ENCODE measurements at regions not wholly inside any gene's neighbourhood (a gene's known extent, or its start where the extent isn't known, plus 50 kb on each side); places are given as distances from the start of the nearest gene placed in this dataset.
A peak's percentile ranks its signal among the peaks of the same experiment; 100 is the strongest.

DNA sequence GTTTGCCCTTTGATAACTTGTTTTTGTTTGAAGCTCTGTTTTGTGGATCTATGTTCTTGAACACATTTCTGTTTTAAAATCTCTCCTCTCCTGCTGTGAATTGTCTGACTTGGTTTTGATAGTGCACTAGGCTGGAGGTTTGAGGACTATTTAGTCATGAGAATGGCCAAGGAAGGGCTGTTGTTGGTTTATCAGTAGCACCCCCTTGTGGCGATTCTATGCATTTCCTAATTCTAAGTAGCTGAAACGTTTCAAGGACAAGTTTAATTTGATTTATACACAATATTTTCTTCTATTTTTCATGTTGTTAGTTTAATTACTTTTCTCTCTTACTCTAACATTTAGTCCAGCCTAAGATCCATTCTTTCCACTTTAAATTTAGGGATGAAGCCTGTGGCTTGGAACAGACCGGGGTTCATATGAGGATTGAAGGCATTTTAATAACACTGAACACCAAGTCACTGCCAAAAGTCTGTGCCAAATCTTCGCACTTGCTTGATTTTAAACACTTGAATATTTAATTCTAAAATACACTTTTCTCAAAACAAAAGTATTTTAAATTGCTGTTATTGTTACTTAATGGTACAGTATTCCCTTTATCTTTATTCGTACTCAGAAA lies 166.0 kb downstream of the SOCS6 start:
- TF ChIP-seq CTCF (IDR thresholded peaks at IDR 0.05): peak; percentile 79
- DNase-seq: no peak
- H3K4me1 ChIP-seq: no peaks in the 10 kb centered on the region
- no peak overlapping the region for H3K4me3 ChIP-seq
- peak; percentile 71 to 82 for ATAC-seq
- no peaks in the 10 kb centered on the region for H3K36me3 ChIP-seq
- H3K27ac ChIP-seq: no peak overlapping the region
- no peaks in the 10 kb centered on the region for H3K9me3 ChIP-seq
- intact Hi-C loops (cut with DNase I): no loop called here
- H3K27me3 ChIP-seq (ENCODE audit: low read depth): peaks cover 8% of the 10 kb centered on the region

DNA sequence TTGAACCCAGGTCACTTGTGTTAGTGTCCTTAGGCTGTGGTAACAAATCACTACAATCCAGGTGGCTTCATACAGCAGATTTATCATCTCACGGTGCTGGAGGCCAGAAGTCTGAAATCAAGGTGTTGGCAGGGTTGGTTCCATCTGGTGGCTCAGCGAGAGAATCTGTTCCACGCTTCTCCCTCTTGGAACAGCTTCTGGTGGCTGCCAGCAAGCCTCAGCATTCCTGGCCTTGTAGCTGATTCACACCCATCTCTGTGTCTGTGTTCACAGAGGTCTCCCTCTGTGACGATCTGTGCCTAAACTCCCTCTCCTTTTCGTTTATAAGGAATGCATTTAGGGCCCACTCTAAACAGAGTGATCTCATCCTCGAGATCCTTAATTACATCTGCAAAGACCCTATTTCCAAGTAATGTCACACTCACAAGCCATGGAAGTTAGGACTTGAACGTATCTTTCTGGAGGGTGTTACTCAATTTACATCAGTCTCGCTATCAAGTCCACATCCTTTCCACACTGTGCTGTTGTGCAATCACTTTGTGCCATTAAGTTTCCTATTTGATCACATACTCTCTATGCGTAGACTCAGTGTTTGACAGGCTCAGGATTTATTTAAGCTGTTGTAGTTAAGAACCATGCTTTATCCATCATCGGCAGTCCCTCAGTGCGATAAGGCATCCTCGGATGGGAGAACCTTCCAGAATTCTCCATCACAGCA lies 164.4 kb downstream of the SOCS6 start:
- Histone ChIP-seq H3K36me3 (no peaks in the 10 kb centered on the region), H3K4me1 (no peaks in the 10 kb centered on the region), H3K4me3 (no peak overlapping the region), H3K9me3 (no peaks in the 10 kb centered on the region), H3K27me3 (ENCODE audit: low read depth) (peaks cover 8% of the 10 kb centered on the region), H3K27ac (no peak overlapping the region)
- TF ChIP-seq CTCF (IDR thresholded peaks at IDR 0.05): no peak
- intact Hi-C loops (cut with DNase I): no loop called here
- ATAC-seq: no peak
- no peak for DNase-seq

GRCh38 chr18:70452501-70452900 lies 163.7 kb downstream of the SOCS6 start:
- peaks cover 8% of the 10 kb centered on the region for H3K27me3 ChIP-seq (ENCODE audit: low read depth)
- H3K4me1 ChIP-seq: no peaks in the 10 kb centered on the region
- no peak overlapping the region for H3K27ac ChIP-seq
- TF ChIP-seq CTCF (IDR thresholded peaks at IDR 0.05): no peak
- ATAC-seq (no peak), DNase-seq (no peak)
- no peak overlapping the region for H3K4me3 ChIP-seq
- no peaks in the 10 kb centered on the region for H3K36me3 ChIP-seq
- H3K9me3 ChIP-seq: no peaks in the 10 kb centered on the region
- intact Hi-C loops (cut with DNase I): no loop called here

DNA sequence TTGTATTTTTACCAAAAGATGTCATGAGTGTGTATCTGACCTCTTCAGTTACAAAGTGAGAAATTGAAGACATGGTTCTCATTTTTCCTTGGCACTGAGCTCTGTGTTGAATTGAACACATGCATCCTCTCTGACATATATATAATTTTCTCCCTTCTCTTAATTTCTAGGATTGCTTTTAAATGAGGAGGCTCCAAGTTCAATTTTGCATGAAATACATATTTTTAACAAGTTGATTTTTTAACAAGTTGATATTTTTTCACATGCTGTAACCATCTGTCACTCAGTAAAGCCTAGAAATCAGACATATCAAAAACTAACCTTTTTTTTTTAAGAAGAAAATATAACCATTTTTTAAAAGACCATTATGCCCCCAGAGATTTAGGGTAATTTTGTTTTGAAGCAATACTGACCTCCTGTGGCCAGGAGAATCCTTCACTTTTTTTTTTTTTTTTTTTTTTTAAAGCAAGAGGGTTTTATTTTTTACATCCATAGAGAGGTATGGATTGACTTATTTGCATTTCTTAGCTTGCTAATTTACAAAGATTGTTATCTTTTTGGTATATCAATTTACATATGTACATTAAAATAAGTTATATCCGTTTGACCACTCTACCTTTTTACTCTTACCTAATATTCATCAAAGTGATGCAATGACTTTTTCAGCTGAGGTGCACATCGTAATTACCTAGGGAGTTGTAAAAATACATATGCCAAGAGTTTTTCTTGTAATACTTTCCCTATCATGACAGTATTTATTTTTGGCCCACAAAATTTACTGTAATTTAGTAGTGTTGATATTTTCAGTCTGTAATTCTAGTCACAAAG lies 161.8 kb downstream of the SOCS6 start:
- Histone ChIP-seq H3K27me3 (ENCODE audit: low read depth) (peaks cover 8% of the 10 kb centered on the region), H3K4me1 (no peaks in the 10 kb centered on the region), H3K9me3 (no peaks in the 10 kb centered on the region), H3K36me3 (no peaks in the 10 kb centered on the region), H3K4me3 (no peak overlapping the region), H3K27ac (no peak overlapping the region)
- intact Hi-C loops (cut with DNase I): no loop called here
- no peak for DNase-seq
- no peak for ATAC-seq
- TF ChIP-seq CTCF (IDR thresholded peaks at IDR 0.05): peak; percentile 24

- TF ChIP-seq CTCF (IDR thresholded peaks at IDR 0.05): no peak
- peaks cover 8% of the 10 kb centered on the region for H3K27me3 ChIP-seq (ENCODE audit: low read depth)
- intact Hi-C loops (cut with DNase I): no loop called here
Measured at GRCh38 chr18:70448588-70448987, 159.7 kb downstream of the SOCS6 start.

More at GRCh38 chr18:70448588-70448987, 159.7 kb downstream of the SOCS6 start:
- DNase-seq (no peak), ATAC-seq (no peak)
- Histone ChIP-seq H3K36me3 (no peaks in the 10 kb centered on the region), H3K27ac (no peak overlapping the region), H3K4me3 (no peak overlapping the region), H3K4me1 (no peaks in the 10 kb centered on the region), H3K9me3 (peaks cover 4% of the 10 kb centered on the region)

Measured in lower lobe of right lung (tissue), 2 donors.